C4-2B (cell line): ENCODE measurements at regions not wholly inside any gene's neighbourhood (a gene's known extent, or its start where the extent isn't known, plus 50 kb on each side); places are given as distances from the start of the nearest gene placed in this dataset.

Source experiments
- H3K27ac ChIP-seq: fragments of 450-650 bp; 2 replicates; pipeline ENCODE4 v1.5.1; 2017
- CTCF ChIP-seq: fragments of 450-650 bp; conservative IDR thresholded peaks from 2 replicates; pipeline ENCODE4 v1.5.1; 2017; ENCODE audit warnings: mild to moderate bottlenecking
- ZFX ChIP-seq: fragments of 450-650 bp; IDR thresholded peaks from 2 replicates; pipeline ENCODE4 v1.6.1; 2017

GRCh38 chr5:103439007-103439406, 123.6 kb downstream of the NUDT12 start:
- no peak for TF ChIP-seq CTCF
- TF ChIP-seq ZFX, result no peak
- no peak overlapping the region for H3K27ac ChIP-seq

DNA sequence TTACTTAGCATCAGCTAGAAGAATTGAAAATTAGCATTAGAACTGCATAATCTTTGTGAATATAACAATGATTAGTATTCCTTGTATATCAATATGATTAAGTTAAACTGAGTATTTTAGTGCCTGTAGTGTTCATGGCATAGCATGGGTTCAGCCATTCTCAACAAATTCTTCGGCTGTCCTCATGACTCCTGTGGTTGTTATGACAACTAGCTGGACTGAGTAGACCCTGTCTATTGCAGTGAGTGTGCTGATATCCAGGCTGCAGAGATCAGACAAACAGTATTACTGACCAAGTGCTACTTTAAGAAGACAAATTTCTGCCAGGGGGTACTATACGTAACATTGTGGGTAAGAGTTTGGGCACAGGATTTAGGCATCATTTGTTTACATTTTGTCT, 125.9 kb downstream of the NUDT12 start:
- TF ChIP-seq ZFX, result no peak
- TF ChIP-seq CTCF, result no peak
- H3K27ac ChIP-seq, result no peak overlapping the region

- no peak overlapping the region for H3K27ac ChIP-seq
- TF ChIP-seq ZFX, result no peak
- no peak for TF ChIP-seq CTCF
Measured at GRCh38 chr5:103436112-103436511, 126.5 kb downstream of the NUDT12 start.

DNA sequence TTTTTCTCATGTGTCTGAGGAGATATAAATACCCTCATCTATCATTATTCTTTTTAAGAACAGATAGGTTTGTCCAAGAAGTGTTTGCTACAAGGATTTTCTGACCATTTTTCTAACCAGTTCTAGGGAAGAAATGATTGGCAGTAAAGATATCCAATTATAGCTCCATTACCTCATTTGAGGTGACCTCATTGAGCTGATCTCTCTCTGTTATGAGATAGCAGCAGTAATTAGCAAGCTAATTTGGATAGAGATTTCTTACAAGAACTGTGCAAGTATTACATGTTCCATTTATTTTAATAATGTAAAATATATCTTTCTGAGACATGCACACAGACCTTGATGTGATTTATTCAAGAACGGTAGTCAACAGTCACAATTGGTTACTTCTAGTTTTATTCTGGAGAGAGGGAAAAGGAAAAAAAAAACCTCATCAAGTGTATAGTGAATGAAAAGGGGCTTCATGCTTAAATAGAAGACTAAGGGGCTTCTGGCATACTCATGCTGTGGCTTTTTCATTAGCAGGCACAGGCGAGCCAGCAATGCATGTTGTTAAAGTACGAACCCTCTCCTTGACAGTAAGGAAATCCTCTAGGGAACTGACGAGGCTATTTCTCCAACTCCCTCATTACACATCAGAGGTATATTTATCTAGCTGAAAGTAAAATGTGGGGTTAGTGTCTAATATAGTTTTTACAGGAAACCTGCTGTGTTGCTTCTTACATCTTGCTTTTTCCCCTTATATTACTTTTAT, 127.3 kb downstream of the NUDT12 start:
- no peak for TF ChIP-seq CTCF
- H3K27ac ChIP-seq, result no peak overlapping the region

DNA sequence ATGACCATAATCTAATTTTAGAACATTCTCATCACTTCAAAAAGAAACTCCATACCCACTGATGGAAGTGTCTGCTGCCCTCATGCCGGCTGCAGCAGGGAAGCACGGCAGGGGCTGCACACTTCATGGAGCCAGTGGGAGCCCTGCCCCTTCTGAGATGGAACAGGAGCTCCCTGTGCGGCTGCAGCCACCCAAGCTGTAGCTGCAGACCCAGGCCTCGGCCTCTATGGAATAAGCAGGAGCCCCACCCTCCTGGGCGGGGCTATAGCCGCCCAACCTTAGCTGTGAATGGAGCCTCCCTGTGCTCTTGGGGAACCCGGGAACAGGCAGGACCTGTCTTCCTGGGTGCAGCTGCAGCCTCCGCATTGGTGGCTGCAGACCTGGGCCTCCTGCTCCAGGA, 128.5 kb downstream of the NUDT12 start:
- no peak for TF ChIP-seq CTCF
- TF ChIP-seq ZFX, result no peak
- no peak overlapping the region for H3K27ac ChIP-seq

DNA sequence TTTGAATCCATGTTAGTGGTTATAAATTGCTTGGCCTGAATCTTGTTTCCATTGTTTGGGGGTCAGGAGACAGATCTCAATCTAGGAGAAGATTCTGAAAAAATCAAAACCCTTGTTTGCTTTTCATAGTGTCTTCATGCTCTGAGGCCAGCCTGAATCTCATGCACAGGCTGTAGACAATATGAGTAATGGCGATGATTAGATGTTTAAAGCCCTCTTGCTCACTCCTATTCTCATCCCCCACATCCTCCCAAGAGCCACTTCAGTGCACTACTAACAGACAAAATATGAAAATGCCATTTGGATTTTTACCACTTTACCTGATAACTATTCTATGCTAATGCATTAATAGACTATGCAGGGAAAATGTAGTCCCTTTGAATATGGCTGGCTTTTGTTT, 129.4 kb downstream of the NUDT12 start:
- no peak overlapping the region for H3K27ac ChIP-seq

GRCh38 chr5:103428923-103429322, 133.7 kb downstream of the NUDT12 start:
- no peak for TF ChIP-seq ZFX
- no peak for TF ChIP-seq CTCF
- H3K27ac ChIP-seq, result no peak overlapping the region

More for the DNA sequence above, 129.4 kb downstream of the NUDT12 start:
- TF ChIP-seq ZFX (no peak), CTCF (no peak)
